SU-DHL-6 (cell line): ENCODE measurements at regions not wholly inside any gene's neighbourhood (a gene's known extent, or its start where the extent isn't known, plus 50 kb on each side); places are given as distances from the start of the nearest gene placed in this dataset.

Experiments used
- EZH2phosphoT487 ChIP-seq: fragments of 200-600 bp; sonication (generic), shearing (Covaris generic); conservative IDR thresholded peaks from 2 replicates; pipeline ENCODE4 v1.6.1; 2018; ENCODE audit warnings: mild to moderate bottlenecking, antibody characterized with exemption, low read length, moderate library complexity, mixed read lengths
- TF ChIP-seq, protein P1 (sequence below): fragments of 200-600 bp; sonication (generic); IDR thresholded peaks from one replicate; pipeline ENCODE4 v1.5.1; 2017; ENCODE audit warnings: antibody characterized with exemption, mild to moderate bottlenecking, low read length, moderate library complexity; ENCODE audit not compliant: insufficient read depth, poor library complexity, severe bottlenecking

DNA sequence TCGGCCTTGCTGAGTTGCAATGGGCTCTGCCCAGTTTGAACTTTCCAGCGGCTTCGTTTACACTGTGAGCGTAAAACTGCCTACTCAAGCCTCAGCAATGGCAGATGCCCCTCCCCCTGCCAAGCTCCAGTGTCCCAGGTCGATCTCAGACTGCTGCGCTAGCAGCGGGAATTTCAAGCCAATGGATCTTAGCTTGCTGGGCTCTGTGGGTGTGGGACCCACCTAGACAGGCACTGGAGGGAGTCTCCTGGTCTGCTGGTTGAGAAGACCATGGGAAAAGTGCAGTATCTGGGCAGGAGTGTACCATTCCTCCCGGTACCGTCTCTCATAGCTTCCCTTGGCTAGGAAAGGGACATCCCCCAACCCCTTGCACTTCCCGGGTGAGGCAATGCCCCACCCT, 88.2 kb downstream of the KLHL28 start:
- TF ChIP-seq, protein P1, sequence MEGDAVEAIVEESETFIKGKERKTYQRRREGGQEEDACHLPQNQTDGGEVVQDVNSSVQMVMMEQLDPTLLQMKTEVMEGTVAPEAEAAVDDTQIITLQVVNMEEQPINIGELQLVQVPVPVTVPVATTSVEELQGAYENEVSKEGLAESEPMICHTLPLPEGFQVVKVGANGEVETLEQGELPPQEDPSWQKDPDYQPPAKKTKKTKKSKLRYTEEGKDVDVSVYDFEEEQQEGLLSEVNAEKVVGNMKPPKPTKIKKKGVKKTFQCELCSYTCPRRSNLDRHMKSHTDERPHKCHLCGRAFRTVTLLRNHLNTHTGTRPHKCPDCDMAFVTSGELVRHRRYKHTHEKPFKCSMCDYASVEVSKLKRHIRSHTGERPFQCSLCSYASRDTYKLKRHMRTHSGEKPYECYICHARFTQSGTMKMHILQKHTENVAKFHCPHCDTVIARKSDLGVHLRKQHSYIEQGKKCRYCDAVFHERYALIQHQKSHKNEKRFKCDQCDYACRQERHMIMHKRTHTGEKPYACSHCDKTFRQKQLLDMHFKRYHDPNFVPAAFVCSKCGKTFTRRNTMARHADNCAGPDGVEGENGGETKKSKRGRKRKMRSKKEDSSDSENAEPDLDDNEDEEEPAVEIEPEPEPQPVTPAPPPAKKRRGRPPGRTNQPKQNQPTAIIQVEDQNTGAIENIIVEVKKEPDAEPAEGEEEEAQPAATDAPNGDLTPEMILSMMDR: no peak
- no peak for TF ChIP-seq EZH2phosphoT487
